ENCODE measurements at regions not wholly inside any gene's neighbourhood (a gene's known extent, or its start where the extent isn't known, plus 50 kb on each side); places are given as distances from the start of the nearest gene placed in this dataset.

- TF ChIP-seq CTCF (IDR thresholded peaks at IDR 0.05; ENCODE audit: low read length) (no peak), EZH2 (optimal IDR thresholded peaks at IDR 0.05; ENCODE audit: low read depth, low read length) (no peak)
These were observed 323.7 kb downstream of the HHIPL2 start for GRCh38 chr1:222224156-222224555.
